ENCODE measurements at regions not wholly inside any gene's neighbourhood (a gene's known extent, or its start where the extent isn't known, plus 50 kb on each side); places are given as distances from the start of the nearest gene placed in this dataset.

DNA sequence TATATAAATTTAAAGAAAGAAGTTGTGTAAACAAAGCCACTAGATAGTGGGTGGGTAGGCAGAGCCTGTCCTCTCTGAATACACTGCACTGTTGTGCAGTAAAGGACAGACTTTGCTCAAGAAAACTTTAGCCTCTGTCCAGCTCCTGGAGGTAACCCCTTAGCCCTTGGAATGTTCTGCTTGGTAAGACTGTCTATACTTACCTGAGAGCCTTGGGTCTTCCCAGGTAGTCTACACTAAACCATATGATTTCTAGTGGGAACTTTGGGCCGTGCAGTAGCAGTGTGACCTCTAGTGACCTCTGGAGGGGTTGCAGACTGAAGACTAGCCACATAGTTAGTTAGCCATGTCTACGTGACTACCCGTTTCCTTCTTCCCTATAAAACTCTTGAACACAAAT, 678.3 kb upstream of the NRXN1 start:
- no peak overlapping the region for H3K4me3 Mint-ChIP-seq
- no peaks in the 10 kb centered on the region for H3K27me3 Mint-ChIP-seq (ENCODE audit: low read depth)
- no peak overlapping the region for H3K27ac Mint-ChIP-seq
- no peaks in the 10 kb centered on the region for H3K36me3 Mint-ChIP-seq (ENCODE audit: insufficient read depth in 2 of 2)
- H3K9me3 Mint-ChIP-seq, result peaks cover 7 to 8% of the 10 kb centered on the region in 2 donors
- DNase-seq (peak in 1 of 2 donors; percentile 0), ATAC-seq (replicated peaks in 1 of 2) (no peak)
- no peaks in the 10 kb centered on the region for H3K4me1 Mint-ChIP-seq (ENCODE audit: low read depth)

DNA sequence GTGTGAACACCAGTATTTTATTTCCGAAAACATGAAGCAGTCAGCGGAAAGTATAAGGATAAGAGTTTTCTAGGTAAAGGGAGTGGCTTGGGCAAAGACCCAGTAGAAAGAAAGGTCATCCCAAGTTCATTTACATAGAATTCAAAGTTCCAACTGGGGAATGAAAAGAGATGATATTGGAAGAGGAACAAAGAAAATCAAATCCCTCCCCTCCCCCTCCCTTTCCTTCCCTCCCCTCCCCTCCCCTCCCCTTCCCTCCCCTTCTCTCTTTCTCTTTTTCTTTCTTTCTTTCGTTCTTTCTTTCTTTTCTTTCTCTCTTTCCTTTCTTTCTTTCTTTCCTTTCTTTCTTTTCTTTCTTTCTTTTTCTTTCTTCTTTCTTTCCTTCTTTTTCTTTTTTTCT, 675.7 kb upstream of the NRXN1 start:
- H3K4me3 Mint-ChIP-seq, result no peak overlapping the region
- H3K27me3 Mint-ChIP-seq (ENCODE audit: low read depth), result no peaks in the 10 kb centered on the region
- H3K36me3 Mint-ChIP-seq (ENCODE audit: insufficient read depth in 2 of 2), result no peaks in the 10 kb centered on the region
- peaks cover 9 to 11% of the 10 kb centered on the region in 2 donors for H3K9me3 Mint-ChIP-seq
- DNase-seq (no peak), ATAC-seq (replicated peaks in 1 of 2) (no peak)
- no peaks in the 10 kb centered on the region for H3K4me1 Mint-ChIP-seq (ENCODE audit: low read depth)
- H3K27ac Mint-ChIP-seq, result no peak overlapping the region

DNA sequence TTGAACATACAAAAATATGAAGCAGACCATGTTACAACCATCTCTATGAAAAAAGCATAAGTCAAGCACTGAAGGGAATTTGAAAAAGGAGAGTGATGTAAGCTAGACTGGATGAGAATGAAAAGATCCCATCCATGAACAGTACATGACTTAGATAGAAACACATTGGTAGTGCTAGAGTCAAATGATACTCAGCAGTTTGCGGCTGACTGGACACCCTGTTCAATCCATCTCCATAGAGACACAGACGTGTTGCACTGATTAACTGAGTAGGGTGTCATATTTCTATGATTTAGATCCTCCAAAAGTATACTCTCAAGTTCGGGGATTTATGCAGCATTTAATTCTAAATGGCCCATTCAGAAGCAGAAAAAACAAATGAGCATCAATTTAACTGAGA, 674.3 kb upstream of the NRXN1 start:
- peaks cover 9 to 10% of the 10 kb centered on the region in 2 donors for H3K9me3 Mint-ChIP-seq
- H3K4me3 Mint-ChIP-seq, result no peak overlapping the region
- no peak overlapping the region for H3K27ac Mint-ChIP-seq
- H3K27me3 Mint-ChIP-seq (ENCODE audit: low read depth), result no peaks in the 10 kb centered on the region
- no peaks in the 10 kb centered on the region for H3K36me3 Mint-ChIP-seq (ENCODE audit: insufficient read depth in 2 of 2)
- DNase-seq (no peak), ATAC-seq (replicated peaks in 1 of 2) (no peak)
- H3K4me1 Mint-ChIP-seq (ENCODE audit: low read depth), result no peaks in the 10 kb centered on the region

DNA sequence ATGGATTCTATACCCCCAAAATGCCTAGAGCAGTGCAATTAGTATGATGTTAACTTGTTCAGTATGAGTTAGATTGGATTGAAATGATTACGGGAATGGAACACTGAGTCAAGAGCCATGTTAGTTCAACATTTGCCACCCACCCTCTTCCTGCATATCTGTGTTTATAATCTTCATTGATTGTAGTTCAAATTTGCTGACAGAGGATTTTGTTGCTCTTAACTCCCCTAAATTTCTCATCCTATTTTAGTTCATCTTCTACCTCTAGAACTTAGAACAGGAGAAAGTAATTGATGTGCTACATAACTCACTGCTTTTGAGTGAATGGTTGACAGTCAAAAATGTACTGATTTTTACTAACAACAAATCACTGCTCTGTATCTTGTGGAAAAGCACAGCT, 673.5 kb upstream of the NRXN1 start:
- Mint-ChIP-seq H3K9me3 (peaks cover 8 to 9% of the 10 kb centered on the region in 2 donors), H3K27me3 (ENCODE audit: low read depth) (no peaks in the 10 kb centered on the region), H3K4me1 (ENCODE audit: low read depth) (no peaks in the 10 kb centered on the region), H3K27ac (no peak overlapping the region), H3K4me3 (no peak overlapping the region), H3K36me3 (ENCODE audit: insufficient read depth in 2 of 2) (no peaks in the 10 kb centered on the region)
- no peak for ATAC-seq (replicated peaks in 1 of 2)
- no peak for DNase-seq

DNA sequence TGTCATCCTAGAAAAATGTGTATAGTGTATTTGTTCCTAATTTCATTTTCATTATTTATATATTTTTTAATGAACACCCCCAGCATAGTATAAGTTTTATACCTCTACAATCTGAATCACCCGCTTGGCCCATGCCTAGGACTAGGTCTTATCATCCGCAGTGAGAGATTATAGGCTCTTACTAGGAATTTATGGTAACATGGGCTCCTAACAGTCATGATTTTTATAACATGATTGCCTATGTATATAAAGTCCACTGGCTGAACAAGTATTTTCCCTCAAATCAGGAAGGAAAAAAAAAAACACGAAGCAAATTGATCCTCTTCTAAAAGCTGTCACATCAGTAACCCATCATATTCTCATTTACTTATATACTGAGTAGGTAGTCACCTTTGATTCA, 666.1 kb upstream of the NRXN1 start:
- H3K9me3 Mint-ChIP-seq, result peaks cover 2% of the 10 kb centered on the region in 2 donors
- H3K27me3 Mint-ChIP-seq (ENCODE audit: low read depth), result no peaks in the 10 kb centered on the region
- no peaks in the 10 kb centered on the region for H3K36me3 Mint-ChIP-seq (ENCODE audit: insufficient read depth in 2 of 2)
- no peak overlapping the region for H3K4me3 Mint-ChIP-seq
- no peaks in the 10 kb centered on the region for H3K4me1 Mint-ChIP-seq (ENCODE audit: low read depth)
- DNase-seq (no peak), ATAC-seq (replicated peaks in 1 of 2) (no peak)
- no peak overlapping the region for H3K27ac Mint-ChIP-seq

DNA sequence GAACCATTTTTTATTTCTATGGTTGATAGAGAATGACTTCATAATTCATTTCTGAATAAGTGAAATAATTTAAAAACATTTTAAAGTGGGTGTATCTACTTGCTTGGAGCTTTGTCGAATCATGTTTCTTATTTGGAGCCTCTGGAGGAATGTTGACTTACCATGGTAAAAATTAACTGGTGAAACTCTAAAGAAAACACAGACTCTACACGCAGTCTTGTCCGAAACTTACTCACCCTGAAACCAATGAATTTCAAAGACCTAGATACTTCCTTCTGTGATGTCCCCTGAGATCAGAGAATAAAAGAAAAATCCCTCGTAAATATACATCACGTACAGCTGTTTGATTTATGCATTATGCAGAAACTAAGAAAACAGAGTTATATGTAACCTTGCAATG, 665.2 kb upstream of the NRXN1 start:
- Mint-ChIP-seq H3K27ac (no peak overlapping the region), H3K27me3 (ENCODE audit: low read depth) (no peaks in the 10 kb centered on the region), H3K36me3 (ENCODE audit: insufficient read depth in 2 of 2) (no peaks in the 10 kb centered on the region), H3K4me1 (ENCODE audit: low read depth) (no peaks in the 10 kb centered on the region), H3K4me3 (no peak overlapping the region), H3K9me3 (peaks cover 1 to 3% of the 10 kb centered on the region in 2 donors)
- no peak for ATAC-seq (replicated peaks in 1 of 2)
- DNase-seq, result no peak

DNA sequence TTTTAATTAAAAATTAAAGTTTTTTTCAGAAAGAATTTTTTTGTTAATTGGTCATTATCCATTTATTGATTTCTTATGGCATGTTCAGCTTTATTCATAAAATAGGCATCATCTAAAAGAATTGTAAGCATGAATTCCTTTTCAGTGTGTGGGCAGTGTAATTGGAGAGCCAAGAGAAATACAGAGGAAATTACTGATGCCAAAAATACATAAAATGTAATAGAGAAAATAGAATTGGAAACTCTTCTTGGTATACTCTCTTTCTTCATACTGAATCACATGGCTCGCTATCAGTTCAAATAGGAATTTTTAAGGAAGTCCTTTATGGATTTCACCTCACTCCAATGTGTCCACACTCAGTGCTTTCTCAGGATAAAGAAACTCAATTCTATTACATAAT, 663.6 kb upstream of the NRXN1 start:
- Mint-ChIP-seq H3K36me3 (ENCODE audit: insufficient read depth in 2 of 2) (no peaks in the 10 kb centered on the region), H3K4me3 (no peak overlapping the region), H3K9me3 (peaks cover 1 to 3% of the 10 kb centered on the region in 2 donors), H3K4me1 (ENCODE audit: low read depth) (no peaks in the 10 kb centered on the region), H3K27me3 (ENCODE audit: low read depth) (no peaks in the 10 kb centered on the region), H3K27ac (no peak overlapping the region)
- DNase-seq, result no peak
- ATAC-seq (replicated peaks in 1 of 2), result no peak

DNA sequence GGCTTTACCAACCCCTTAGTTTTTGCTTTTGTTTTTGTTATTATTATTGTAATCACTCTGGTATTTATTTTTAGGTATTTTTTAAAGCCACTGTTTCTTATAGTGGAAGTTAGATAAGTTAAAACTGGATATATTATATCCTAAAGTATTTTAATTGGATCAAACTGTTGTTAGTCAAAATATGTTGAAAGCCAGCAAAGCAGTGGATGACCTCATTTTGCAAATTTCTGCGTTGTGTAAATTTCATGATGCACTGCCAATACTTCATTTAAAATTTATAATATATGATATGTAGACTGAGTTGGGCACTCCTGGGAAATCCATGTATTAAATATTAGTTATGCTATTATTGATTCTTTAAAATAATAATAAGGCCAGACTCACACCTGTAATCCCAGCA, 661.7 kb upstream of the NRXN1 start:
- H3K9me3 Mint-ChIP-seq, result peaks cover 1 to 3% of the 10 kb centered on the region in 2 donors
- H3K27ac Mint-ChIP-seq, result no peak overlapping the region
- ATAC-seq (replicated peaks in 1 of 2) (no peak), DNase-seq (no peak)
- no peaks in the 10 kb centered on the region for H3K4me1 Mint-ChIP-seq (ENCODE audit: low read depth)
- H3K27me3 Mint-ChIP-seq (ENCODE audit: low read depth), result no peaks in the 10 kb centered on the region
- H3K36me3 Mint-ChIP-seq (ENCODE audit: insufficient read depth in 2 of 2), result no peaks in the 10 kb centered on the region
- H3K4me3 Mint-ChIP-seq, result no peak overlapping the region

DNA sequence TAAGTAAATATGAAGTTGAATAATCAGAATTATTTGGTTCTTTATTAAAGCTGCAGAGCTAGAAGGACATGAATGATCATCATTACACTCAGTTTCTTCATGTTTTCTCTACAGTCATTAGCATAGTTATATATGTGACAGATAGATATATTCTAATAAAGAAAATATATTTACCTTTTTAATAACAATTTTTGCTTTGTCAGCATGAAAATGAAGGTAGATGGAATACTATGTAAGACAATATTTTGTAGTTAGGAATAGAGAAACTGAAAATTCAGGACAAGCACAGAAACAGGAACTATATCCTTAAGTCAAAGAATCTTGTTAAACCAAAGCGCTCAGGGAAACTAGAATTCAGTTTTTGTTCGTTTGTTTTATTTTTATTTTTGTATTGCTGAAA, 649.9 kb upstream of the NRXN1 start:
- ATAC-seq (replicated peaks in 1 of 2) (no peak), DNase-seq (no peak)
- Mint-ChIP-seq H3K9me3 (peaks cover 3 to 10% of the 10 kb centered on the region in 2 donors), H3K36me3 (ENCODE audit: insufficient read depth in 2 of 2) (no peaks in the 10 kb centered on the region), H3K27me3 (ENCODE audit: low read depth) (no peaks in the 10 kb centered on the region), H3K4me3 (no peak overlapping the region), H3K27ac (no peak overlapping the region), H3K4me1 (ENCODE audit: low read depth) (no peaks in the 10 kb centered on the region)

DNA sequence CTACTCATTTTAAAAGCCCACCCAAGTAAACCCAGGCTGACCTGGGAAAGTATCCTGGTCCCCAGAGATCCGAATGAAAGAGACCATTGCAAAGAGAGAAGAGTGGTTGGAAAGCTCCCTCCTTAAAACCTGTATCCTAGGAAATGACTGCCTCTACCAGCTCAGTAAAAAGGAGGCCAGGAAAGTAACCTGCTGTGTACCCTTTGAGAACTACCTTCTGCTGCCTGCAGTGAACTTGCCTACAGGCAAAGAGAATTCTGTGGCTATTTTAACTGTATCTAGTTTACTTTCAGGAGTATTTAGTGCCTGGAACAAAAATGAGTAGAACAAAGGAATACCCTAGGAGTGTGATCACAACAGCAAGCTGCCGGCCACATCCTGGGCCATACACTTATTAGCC, 641.7 kb upstream of the NRXN1 start:
- Mint-ChIP-seq H3K27ac (no peak overlapping the region), H3K36me3 (ENCODE audit: insufficient read depth in 2 of 2) (no peaks in the 10 kb centered on the region), H3K4me3 (no peak overlapping the region), H3K27me3 (ENCODE audit: low read depth) (no peaks in the 10 kb centered on the region), H3K4me1 (ENCODE audit: low read depth) (no peaks in the 10 kb centered on the region), H3K9me3 (peaks cover 2 to 5% of the 10 kb centered on the region in 2 donors)
- no peak for ATAC-seq (replicated peaks in 1 of 2)
- no peak for DNase-seq

DNA sequence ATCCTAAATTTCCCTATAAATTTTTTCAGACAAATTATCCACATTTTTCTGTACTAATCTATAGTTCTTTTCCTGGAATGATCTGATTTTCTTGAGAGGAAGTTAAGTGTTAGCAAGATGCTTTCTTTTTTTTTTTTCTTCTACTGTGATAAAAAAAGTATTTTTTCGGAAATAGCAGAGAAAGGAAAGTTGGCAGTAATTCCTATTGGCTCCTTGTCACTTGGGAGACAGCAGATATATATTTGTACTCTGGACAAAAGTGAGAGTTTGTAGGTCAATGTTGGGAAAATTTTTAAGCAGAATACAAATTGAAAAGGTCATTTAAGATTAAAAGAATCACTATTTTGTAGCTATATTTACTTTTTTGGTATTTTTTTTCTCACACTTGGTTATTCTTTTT, 635.7 kb upstream of the NRXN1 start:
- no peak overlapping the region for H3K27ac Mint-ChIP-seq
- no peak for ATAC-seq (replicated peaks in 1 of 2)
- no peak overlapping the region for H3K4me3 Mint-ChIP-seq
- no peaks in the 10 kb centered on the region for H3K27me3 Mint-ChIP-seq (ENCODE audit: low read depth)
- peaks cover 0 to 2% of the 10 kb centered on the region in 2 donors for H3K36me3 Mint-ChIP-seq (ENCODE audit: insufficient read depth in 2 of 2)
- H3K4me1 Mint-ChIP-seq (ENCODE audit: low read depth), result no peaks in the 10 kb centered on the region
- no peak for DNase-seq
- H3K9me3 Mint-ChIP-seq, result peaks cover 5 to 8% of the 10 kb centered on the region in 2 donors

DNA sequence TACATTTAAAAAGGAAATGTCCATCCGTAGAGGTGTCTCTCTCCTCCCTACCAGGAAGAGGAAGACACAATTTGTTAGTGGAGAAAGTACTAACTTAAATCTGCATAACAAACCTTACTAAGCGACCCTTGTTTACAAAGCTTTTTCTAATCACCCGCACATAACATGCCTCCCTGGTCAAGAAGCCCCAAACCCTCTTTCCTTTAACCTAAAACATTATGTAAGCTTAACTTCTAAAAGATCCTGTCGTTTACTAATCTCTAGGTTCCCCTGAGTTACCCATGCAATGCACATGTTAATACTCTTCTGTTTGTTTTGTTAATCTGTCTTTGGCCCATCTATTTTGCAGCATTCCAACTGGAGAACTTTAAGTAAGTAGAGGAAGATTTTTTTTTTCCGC, 630.3 kb upstream of the NRXN1 start:
- Mint-ChIP-seq H3K4me3 (no peak overlapping the region), H3K4me1 (ENCODE audit: low read depth) (no peaks in the 10 kb centered on the region), H3K9me3 (peaks cover 8 to 10% of the 10 kb centered on the region in 2 donors), H3K27me3 (ENCODE audit: low read depth) (no peaks in the 10 kb centered on the region), H3K27ac (no peak overlapping the region), H3K36me3 (ENCODE audit: insufficient read depth in 2 of 2) (peaks cover 0 to 2% of the 10 kb centered on the region in 2 donors)
- DNase-seq, result no peak
- ATAC-seq (replicated peaks in 1 of 2), result no peak

DNA sequence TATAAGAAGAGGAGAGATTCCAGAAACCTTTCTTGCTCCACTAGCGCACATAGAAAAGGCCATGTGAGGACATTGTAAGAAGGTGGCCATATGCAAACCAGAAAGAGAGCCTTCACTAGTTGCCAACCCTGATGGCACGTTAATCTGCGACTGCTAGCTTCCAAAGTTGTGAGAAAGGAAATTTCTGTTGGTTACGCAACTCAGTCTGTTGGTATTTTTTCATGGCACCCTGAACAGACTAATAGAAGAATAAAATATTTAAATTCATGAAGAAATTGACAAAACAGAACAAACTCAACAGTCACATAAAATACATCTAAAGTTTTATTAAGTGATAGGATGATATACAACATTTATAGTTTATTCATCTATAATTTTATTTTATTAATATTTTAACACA, 625.9 kb upstream of the NRXN1 start:
- Mint-ChIP-seq H3K27ac (no peak overlapping the region), H3K36me3 (ENCODE audit: insufficient read depth in 2 of 2) (no peaks in the 10 kb centered on the region), H3K4me3 (no peak overlapping the region), H3K9me3 (peaks cover 4 to 11% of the 10 kb centered on the region in 2 donors), H3K4me1 (ENCODE audit: low read depth) (no peaks in the 10 kb centered on the region), H3K27me3 (ENCODE audit: low read depth) (no peaks in the 10 kb centered on the region)
- no peak for DNase-seq
- ATAC-seq (replicated peaks in 1 of 2), result no peak

DNA sequence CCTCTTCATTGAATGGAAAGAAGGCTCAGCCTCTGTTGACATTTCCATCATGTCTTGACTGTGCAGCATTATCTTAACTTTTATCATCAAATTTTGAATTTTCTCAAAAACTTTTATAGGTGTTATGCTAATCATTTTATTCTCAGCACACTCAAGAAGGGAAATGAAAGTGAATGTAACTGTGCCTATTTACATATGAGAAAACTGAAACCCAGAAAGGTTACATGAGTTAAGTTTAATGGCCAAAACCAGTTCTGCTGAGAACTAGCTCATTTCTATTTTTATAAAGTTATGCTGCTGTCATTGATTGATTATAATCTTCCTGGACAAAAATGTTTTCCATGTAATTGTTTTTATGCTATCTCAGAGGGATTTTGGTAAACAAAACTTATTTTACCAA, 618.8 kb upstream of the NRXN1 start:
- H3K9me3 Mint-ChIP-seq, result peaks cover 2 to 6% of the 10 kb centered on the region in 2 donors
- no peak overlapping the region for H3K27ac Mint-ChIP-seq
- no peaks in the 10 kb centered on the region for H3K27me3 Mint-ChIP-seq (ENCODE audit: low read depth)
- no peak for DNase-seq
- no peaks in the 10 kb centered on the region for H3K36me3 Mint-ChIP-seq (ENCODE audit: insufficient read depth in 2 of 2)
- no peak overlapping the region for H3K4me3 Mint-ChIP-seq
- ATAC-seq (replicated peaks in 1 of 2), result no peak
- H3K4me1 Mint-ChIP-seq (ENCODE audit: low read depth), result no peaks in the 10 kb centered on the region

Measured in activated T-cell treated with anti-CD3 and anti-CD28 coated beads, Interleukin-2, amount 50 U/mL, for 72 hours (primary cell).